ENCODE measurements at regions not wholly inside any gene's neighbourhood (a gene's known extent, or its start where the extent isn't known, plus 50 kb on each side); places are given as distances from the start of the nearest gene placed in this dataset.

DNA sequence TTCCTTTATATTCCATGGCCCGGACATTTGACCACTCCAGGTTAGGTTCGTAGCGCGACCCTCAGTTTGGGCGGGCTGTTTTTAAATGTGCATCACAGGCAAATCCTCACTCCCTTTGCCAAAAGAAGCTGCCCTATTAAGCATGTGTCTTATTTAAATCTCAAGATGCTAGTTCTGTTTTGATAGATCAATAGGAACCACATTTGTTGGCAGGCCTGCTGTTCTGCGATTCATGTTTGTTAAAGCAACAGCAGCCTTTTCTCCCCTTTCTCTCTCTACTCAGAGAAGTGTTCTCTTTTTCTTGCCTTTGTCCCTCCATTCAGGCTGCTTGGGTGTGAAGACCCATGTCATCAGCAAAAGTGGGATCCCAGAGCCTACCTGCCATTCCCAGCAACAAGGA, 212.0 kb upstream of the SSTR4 start:
- TF ChIP-seq, protein P1, sequence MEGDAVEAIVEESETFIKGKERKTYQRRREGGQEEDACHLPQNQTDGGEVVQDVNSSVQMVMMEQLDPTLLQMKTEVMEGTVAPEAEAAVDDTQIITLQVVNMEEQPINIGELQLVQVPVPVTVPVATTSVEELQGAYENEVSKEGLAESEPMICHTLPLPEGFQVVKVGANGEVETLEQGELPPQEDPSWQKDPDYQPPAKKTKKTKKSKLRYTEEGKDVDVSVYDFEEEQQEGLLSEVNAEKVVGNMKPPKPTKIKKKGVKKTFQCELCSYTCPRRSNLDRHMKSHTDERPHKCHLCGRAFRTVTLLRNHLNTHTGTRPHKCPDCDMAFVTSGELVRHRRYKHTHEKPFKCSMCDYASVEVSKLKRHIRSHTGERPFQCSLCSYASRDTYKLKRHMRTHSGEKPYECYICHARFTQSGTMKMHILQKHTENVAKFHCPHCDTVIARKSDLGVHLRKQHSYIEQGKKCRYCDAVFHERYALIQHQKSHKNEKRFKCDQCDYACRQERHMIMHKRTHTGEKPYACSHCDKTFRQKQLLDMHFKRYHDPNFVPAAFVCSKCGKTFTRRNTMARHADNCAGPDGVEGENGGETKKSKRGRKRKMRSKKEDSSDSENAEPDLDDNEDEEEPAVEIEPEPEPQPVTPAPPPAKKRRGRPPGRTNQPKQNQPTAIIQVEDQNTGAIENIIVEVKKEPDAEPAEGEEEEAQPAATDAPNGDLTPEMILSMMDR (IDR thresholded peaks at IDR 0.05): no peak
- DNase-seq (ENCODE audit: low spot score) (no peak), ATAC-seq (ENCODE audit: low FRiP score) (no peak)

- TF ChIP-seq, protein P1 (IDR thresholded peaks at IDR 0.05): no peak
- DNase-seq (ENCODE audit: low spot score) (no peak), ATAC-seq (ENCODE audit: low FRiP score) (no peak)
These were observed 211.0 kb upstream of the SSTR4 start for GRCh38 chr20:22824077-22824476.

DNA sequence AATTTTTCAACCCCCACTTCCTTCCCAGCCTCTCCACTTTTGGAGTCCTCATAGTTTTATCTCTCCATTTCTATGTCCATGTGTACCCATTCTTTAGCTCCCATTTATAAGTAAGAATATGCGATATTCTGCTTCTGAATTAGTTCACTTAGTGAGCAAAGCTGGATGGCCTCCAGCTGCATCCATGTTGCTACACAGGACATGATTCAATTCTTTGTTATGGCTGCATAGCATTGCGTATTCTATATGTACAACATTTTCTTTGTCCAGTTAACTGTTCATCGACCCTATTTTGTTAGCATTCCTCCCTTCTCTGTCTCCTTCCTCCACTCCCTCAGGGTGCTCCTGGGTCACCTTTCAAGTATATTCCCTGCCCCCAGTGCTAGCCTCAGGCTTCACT, 210.0 kb upstream of the SSTR4 start:
- DNase-seq (ENCODE audit: low spot score) (no peak), ATAC-seq (ENCODE audit: low FRiP score) (no peak)
- TF ChIP-seq, protein P1 (IDR thresholded peaks at IDR 0.05): no peak

- ATAC-seq (ENCODE audit: low FRiP score) (no peak), DNase-seq (ENCODE audit: low spot score) (no peak)
- TF ChIP-seq, protein P1 (IDR thresholded peaks at IDR 0.05): no peak
These were observed 209.6 kb upstream of the SSTR4 start for GRCh38 chr20:22825546-22825945.

DNA sequence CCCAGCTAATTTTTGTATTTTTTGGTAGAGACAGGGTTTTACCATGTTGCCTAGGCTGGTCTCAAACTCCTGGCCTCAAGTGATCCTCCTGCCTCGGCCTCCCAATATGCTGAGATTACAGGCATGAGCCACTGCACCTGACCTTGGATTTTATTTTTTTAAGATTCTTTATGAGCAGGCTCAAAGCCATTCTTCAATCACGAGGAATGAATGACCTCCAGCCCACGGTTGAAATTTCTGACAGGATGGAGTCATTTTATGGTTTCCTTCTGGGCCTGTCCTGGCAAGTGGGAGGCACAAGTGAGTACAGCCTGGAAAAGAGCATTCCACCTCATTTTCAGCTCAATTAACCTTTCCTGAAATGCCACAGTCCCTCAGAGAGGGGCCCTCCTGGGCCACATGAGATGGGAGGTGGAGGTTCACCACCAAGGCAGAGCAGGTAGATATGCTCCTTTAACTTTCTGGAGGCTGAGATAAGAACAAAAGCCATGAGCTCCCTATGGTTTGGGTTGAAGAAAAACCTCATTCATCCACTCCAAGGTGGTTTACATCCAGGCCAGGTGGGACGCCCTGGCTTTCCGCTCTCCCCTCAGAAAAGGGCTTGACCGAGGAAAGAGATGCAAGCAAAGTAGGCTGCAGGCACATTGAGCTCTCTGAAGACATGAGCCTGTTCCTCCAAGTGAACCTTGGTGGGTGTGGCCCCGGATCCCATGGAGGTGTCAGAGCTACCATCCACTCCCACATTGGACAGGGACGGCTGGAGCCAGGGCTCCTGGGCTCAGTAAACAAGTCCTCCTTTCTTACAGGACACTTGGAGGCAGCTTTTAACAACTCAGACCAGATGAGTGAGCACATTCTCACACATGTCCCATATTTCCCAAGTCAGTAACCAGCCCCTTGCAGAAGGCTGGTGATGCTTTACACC, 208.5 kb upstream of the SSTR4 start:
- TF ChIP-seq, protein P1 (IDR thresholded peaks at IDR 0.05): no peak
- no peak for ATAC-seq (ENCODE audit: low FRiP score)

GRCh38 chr20:22827916-22828315, 207.2 kb upstream of the SSTR4 start:
- ATAC-seq (ENCODE audit: low FRiP score): peak; percentile 43
- TF ChIP-seq, protein P1 (IDR thresholded peaks at IDR 0.05): no peak
- DNase-seq (ENCODE audit: low spot score): no peak

More for the DNA sequence above, 208.5 kb upstream of the SSTR4 start:
- no peak for DNase-seq (ENCODE audit: low spot score)

- DNase-seq (ENCODE audit: low spot score) (no peak), ATAC-seq (ENCODE audit: low FRiP score) (no peak)
- TF ChIP-seq, protein P1 (IDR thresholded peaks at IDR 0.05): no peak
These were observed 205.8 kb upstream of the SSTR4 start for GRCh38 chr20:22829356-22829755.
